GM03348 (cell line): ENCODE measurements at regions not wholly inside any gene's neighbourhood (a gene's known extent, or its start where the extent isn't known, plus 50 kb on each side); places are given as distances from the start of the nearest gene placed in this dataset.

ENCODE experiments used
- DNase-seq: peaks from one replicate; pipeline ENCODE4 v3.0.0; 2012; ENCODE audit warnings: low spot score

GRCh38 chr11:13062115-13062514, 53.0 kb downstream of the RASSF10 start:
- DNase-seq, result no peak

DNA sequence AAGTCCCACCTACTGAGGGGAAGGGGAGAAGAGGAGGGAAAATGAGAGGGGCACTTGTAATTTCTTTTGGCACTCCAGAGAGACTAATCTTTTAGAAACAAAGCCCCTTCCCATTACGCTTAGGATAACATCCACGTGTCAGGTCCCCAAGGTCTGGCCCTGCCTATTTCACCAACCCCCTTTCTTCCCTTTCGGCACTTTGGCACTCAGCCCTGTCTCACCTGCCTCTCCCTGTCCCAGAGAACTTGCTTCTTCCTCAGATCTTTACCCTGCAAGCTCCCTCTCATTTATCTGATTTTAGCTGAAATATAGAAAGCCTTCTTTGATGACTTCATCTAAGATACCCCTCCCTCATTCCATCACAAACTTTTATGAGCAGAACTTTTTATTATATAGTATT, 55.5 kb downstream of the RASSF10 start:
- DNase-seq, result no peak

DNA sequence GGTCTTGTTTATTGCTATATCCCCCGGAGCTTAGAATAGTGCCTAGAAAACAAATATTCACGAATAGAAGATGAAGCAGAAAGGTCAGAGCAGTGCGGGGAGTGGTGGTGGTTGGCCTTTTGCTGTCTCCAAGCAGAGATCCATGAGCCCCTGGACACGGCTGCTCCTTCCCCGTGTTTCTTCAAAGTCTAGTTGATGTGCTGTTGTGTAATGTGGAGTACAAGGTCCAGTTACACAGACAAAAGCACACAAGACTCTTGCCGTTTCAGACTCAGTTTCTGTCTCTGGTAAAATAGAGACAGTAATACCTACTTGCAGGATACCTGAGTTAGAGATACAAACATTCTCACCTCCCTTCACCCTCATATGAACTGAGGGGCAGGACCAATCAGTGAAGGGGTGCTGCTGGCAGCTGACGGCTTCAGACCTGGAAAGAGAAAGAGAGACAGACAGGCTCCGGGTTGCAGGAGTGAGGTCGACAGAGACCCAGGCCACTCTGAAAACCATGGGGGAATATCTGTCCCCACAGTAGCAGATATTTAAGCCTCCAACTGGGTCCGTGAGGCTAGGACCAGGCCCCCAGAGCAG, 56.2 kb downstream of the RASSF10 start:
- no peak for DNase-seq

- DNase-seq, result no peak
These were observed 59.1 kb downstream of the RASSF10 start for GRCh38 chr11:13068211-13068610.

DNA sequence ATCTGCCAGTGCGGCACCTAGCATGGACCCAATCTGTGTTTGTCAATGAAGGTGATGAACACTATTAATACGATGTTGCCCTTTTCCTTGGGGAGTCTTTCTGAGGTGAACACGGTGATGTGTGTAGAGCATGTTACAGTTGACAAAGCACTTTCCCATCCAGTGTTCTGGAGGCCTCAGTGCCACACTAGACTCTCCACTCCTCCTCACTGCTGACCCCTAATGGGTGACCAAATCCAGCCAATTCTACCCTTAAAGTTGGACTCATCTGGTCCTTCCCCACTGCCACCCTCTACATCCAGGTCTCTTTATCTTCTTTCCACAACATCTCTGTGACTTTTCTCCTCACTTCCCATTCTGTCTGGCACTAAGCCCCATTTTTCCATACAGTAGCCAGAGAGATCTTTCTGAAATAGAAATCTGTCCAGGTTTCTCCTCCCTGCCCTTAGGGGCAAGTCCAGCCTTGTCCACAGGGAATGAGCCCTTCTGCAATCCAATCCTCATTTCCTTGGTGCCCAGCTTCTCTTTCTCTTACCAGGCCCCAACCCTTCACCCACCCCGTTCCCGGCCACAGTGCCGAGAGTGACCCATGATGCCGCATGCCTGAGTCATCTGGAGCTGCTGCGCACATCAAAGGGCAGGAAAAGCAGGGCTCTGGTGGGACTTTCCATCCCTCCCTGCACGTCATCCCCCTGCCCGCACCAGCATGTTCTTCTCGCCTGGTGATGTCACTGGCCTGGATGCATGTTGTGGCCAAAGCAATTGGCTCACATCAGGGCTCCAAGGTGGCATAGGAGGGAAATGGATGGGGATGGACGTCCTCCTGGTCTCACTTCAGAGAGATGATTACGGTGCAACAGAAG, 64.2 kb downstream of the RASSF10 start:
- DNase-seq, result peak; percentile 69

DNA sequence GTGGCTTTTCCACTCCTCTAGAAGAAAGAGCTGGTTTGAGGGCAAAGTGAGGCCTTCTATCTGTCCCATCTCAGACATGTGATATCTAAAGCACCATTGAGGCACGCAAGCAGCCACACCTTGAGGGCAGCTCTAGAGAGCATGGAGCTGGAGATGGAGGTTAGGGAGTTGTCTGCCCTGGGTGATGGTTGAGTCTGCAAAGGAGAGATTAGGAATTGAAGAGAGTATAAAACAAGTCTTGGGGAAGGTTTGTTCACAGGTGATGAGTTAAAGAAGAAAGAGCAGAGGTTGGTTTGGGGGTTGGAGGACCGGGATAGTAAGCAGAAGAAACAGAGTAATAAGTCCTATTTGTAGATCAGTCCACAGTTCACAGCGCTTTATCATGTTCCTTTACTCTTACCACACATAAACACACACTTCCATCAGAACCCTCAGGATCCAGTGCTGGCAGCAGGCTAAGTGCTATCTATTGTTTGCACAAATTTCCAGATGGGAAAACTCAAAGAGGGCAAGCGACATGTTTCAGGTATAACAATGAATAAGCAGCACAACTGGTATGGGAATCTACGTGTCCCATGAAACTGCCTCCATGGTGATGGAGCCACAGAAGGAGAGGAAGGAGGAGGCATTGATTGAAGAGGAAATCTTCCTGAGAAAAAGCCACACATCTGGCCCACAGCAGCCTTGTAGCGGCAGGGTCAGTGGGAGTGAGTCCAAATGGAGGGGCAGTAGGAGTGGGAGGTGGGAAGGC, 65.8 kb downstream of the RASSF10 start:
- DNase-seq, result no peak

- DNase-seq, result no peak
These were observed 67.8 kb downstream of the RASSF10 start for GRCh38 chr11:13076961-13077360.

GRCh38 chr11:13080861-13081260, 71.7 kb downstream of the RASSF10 start:
- DNase-seq, result no peak

- no peak for DNase-seq
These were observed 73.5 kb downstream of the RASSF10 start for GRCh38 chr11:13082588-13082987.

DNA sequence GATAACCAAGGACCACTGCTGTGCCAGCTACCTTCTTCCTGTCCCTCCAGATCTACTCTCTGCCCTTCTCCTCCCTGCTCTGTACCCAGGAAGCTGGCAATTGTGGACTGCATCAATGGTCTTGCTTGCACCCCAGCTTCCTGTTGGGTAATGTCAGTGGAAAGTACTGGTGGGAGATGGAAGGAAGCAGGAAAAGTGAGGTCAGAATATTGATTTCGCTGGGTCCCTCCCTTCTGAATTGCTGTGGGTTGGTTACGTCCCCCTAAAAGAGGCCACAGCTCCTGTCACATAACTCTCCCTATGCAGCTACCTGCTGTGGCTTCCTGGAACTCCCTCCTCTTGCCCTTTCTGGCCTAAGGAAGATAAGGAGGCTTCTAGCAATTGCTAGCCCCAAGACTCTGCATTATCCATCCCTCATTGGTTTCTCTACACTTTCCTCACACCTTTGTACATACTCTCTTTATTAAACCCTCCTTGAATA, 81.2 kb downstream of the RASSF10 start:
- DNase-seq, result no peak

DNA sequence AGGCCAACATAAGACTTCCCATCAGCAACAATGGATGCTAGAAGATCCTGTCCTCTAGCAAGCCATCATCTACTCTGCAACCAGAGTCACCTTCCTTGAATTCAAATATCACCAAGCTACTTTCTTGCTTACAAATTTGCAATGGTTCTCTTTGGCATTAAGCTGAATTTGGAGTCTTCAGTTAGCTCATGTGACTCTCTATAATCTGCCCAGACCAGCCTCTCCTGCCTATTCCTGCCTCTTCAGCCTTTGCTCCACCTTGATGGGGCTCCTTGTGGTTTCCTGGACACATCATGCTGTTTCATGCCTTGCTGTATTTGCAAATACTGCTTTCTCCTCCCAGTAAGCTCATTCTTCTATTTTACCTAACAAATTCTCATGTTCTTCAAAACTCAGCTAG, 82.3 kb downstream of the RASSF10 start:
- no peak for DNase-seq

DNA sequence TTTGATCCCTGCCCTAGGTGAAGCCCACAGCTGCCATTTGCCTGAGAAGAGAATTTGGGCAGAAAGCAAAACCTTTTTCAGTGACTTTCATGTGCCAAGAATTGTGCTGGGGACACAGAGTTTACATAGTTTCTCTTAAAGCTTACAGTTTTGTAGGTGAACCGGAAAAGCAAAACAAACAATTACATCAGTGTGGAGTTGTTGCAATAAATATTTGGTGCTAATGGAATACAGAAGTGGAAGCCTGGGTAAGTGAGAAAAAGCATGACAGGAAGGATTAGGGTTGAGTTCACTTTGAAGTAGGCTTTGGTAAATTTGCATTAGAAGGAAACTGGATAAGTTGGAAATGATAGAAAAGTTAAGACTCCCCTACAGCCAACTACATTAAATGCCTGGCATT, 82.7 kb downstream of the RASSF10 start:
- no peak for DNase-seq

- no peak for DNase-seq
These were observed 86.0 kb downstream of the RASSF10 start for GRCh38 chr11:13094930-13095687.

- DNase-seq, result no peak
These were observed 88.9 kb downstream of the RASSF10 start for GRCh38 chr11:13098063-13098462.

- no peak for DNase-seq
These were observed 89.6 kb downstream of the RASSF10 start for GRCh38 chr11:13098616-13099289.

- DNase-seq, result no peak
These were observed 92.8 kb downstream of the RASSF10 start for GRCh38 chr11:13101644-13102512.

DNA sequence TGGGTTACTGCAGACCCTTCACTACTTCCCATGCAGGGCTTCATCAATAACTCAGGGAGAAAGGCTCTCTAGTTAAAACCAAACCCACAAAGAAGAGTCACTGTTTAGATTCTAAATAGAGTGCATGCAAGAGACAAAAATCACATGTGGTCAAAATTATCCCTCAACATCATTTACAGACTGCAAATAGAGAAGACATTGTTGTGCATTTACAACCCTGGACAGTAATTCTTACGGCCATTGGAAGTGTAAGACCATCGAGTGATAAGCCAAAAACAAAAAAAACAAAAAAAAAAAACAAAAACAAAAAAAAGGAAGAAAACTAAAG, 93.4 kb downstream of the RASSF10 start:
- DNase-seq, result no peak

DNA sequence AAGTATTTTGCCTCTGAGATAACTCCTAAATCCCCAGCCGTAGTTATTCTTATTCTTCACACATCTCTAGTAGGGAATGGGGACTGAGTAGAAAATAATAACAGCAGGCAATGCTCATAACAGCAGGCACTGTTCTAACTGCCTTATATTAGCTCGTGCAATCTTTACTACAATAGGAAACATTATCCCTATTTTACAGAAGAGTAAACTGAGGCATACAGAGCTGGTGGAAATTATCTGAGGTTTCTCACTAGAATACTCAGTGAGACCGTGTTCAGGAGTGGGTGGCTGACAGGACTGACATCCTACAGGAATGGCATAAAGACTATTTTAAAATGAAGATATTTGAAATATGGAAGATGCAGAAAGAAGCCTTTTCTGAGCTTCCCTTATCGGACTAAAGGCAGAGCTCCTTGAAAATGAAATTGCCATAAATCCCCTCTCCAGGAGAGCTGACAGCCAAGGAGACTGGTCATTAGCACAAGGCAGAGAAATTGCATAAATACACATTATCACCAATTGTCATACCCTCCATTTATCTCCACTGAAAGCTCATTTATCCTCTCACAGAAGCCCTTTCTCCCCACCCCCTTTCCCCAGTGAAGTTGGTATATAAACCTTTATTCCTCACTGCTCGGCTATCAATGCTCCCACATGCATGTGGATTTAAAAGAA, 93.9 kb downstream of the RASSF10 start:
- DNase-seq, result no peak

- no peak for DNase-seq
These were observed 94.9 kb downstream of the RASSF10 start for GRCh38 chr11:13103962-13104554.
